Peyer's patch (tissue), 4 donors: ENCODE measurements at regions not wholly inside any gene's neighbourhood (a gene's known extent, or its start where the extent isn't known, plus 50 kb on each side); places are given as distances from the start of the nearest gene placed in this dataset.

Source experiments
- DNase-seq, 3 donors: peaks; one replicate each; pipeline ENCODE4 v3.0.0-alpha.2; 2017 to 2019
- H3K27ac ChIP-seq, 4 donors: fragments of 200-600 bp; sonication (generic); one replicate each; pipeline ENCODE4 v1.5.1; 2016 to 2019
- H3K27me3 ChIP-seq, 2 donors: fragments of 200-600 bp; sonication (generic); one replicate each; pipeline ENCODE4 v1.5.1; 2019
- H3K36me3 ChIP-seq, 3 donors: fragments of 200-600 bp; sonication (generic); one replicate each; pipeline ENCODE4 v1.5.1; 2016 to 2019
- H3K4me1 ChIP-seq, 4 donors: fragments of 200-600 bp; sonication (generic); one replicate each; pipeline ENCODE4 v1.5.1; 2016 to 2019
- H3K4me3 ChIP-seq, 4 donors: fragments of 200-600 bp; sonication (generic); 1 replicate in 3 of 4; 2 replicates in 1 of 4; pipeline ENCODE4 v1.5.1; 2016 to 2019; ENCODE audit warnings: mild to moderate bottlenecking in 1 of 4
- H3K9me3 ChIP-seq, 4 donors: fragments of 200-600 bp; sonication (generic); one replicate each; pipeline ENCODE4 v1.5.1; 2016 to 2019; ENCODE audit warnings: mild to moderate bottlenecking in 1 of 4
- CTCF ChIP-seq, 6 experiments: fragments of 450-650 bp in 4 of 6; fragments of 200-600 bp in 2 of 6; sonication (generic) in 1 of 6; IDR thresholded peaks; one replicate each; pipeline ENCODE4 v1.5.1; 2017 to 2019; ENCODE audit warnings: antibody characterized with exemption in 6 of 6, mild to moderate bottlenecking in 3 of 6, moderate library complexity in 1 of 6
- POLR2A ChIP-seq, 2 donors: fragments of 450-650 bp; IDR thresholded peaks; one replicate each; pipeline ENCODE4 v1.5.1; 2017; ENCODE audit warnings: antibody characterized with exemption in 2 of 2, mild to moderate bottlenecking in 2 of 2, moderate library complexity in 2 of 2

- Histone ChIP-seq H3K27ac (no peak overlapping the region), H3K9me3 (no peaks in the 10 kb centered on the region), H3K4me3 (no peak overlapping the region)
These were observed 141.2 kb downstream of the LRRC3B start for GRCh38 chr3:26763723-26764122.

GRCh38 chr3:26766031-26766430, 143.5 kb downstream of the LRRC3B start:
- no peaks in the 10 kb centered on the region for H3K9me3 ChIP-seq
- no peak for DNase-seq
- TF ChIP-seq POLR2A (IDR thresholded peaks at IDR 0.05) (no peak), CTCF (IDR thresholded peaks at IDR 0.05) (no peak)
- H3K4me1 ChIP-seq = no peaks in the 10 kb centered on the region
- H3K36me3 ChIP-seq = no peaks in the 10 kb centered on the region
- no peak overlapping the region for H3K27ac ChIP-seq
- H3K4me3 ChIP-seq = no peak overlapping the region
- no peaks in the 10 kb centered on the region for H3K27me3 ChIP-seq

More at GRCh38 chr3:26763723-26764122, 141.2 kb downstream of the LRRC3B start:
- Histone ChIP-seq H3K4me1 (no peaks in the 10 kb centered on the region), H3K27me3 (no peaks in the 10 kb centered on the region), H3K36me3 (no peaks in the 10 kb centered on the region)
- no peak for TF ChIP-seq POLR2A (IDR thresholded peaks at IDR 0.05)
- TF ChIP-seq CTCF (IDR thresholded peaks at IDR 0.05) = no peak
- no peak for DNase-seq

- Histone ChIP-seq H3K27ac (no peak overlapping the region), H3K9me3 (no peaks in the 10 kb centered on the region), H3K4me1 (no peaks in the 10 kb centered on the region), H3K36me3 (no peaks in the 10 kb centered on the region), H3K27me3 (no peaks in the 10 kb centered on the region), H3K4me3 (no peak overlapping the region)
- no peak for DNase-seq
- TF ChIP-seq CTCF (IDR thresholded peaks at IDR 0.05) (no peak), POLR2A (IDR thresholded peaks at IDR 0.05) (no peak)
These were observed 145.6 kb downstream of the LRRC3B start for GRCh38 chr3:26768068-26768651.

GRCh38 chr3:26799679-26800317, 177.2 kb downstream of the LRRC3B start:
- no peak overlapping the region for H3K27ac ChIP-seq
- no peak for DNase-seq
- no peaks in the 10 kb centered on the region for H3K36me3 ChIP-seq
- no peaks in the 10 kb centered on the region for H3K27me3 ChIP-seq
- no peak for TF ChIP-seq POLR2A (IDR thresholded peaks at IDR 0.05)
- no peak for TF ChIP-seq CTCF (IDR thresholded peaks at IDR 0.05)
- no peak overlapping the region for H3K4me3 ChIP-seq
- no peaks in the 10 kb centered on the region for H3K4me1 ChIP-seq
- H3K9me3 ChIP-seq = no peaks in the 10 kb centered on the region

GRCh38 chr3:26807272-26807671, 184.7 kb downstream of the LRRC3B start:
- Histone ChIP-seq H3K36me3 (no peaks in the 10 kb centered on the region), H3K4me1 (no peaks in the 10 kb centered on the region), H3K4me3 (no peak overlapping the region), H3K27ac (no peak overlapping the region), H3K27me3 (no peaks in the 10 kb centered on the region), H3K9me3 (no peaks in the 10 kb centered on the region)
- TF ChIP-seq CTCF (IDR thresholded peaks at IDR 0.05) = no peak
- TF ChIP-seq POLR2A (IDR thresholded peaks at IDR 0.05) = no peak
- no peak for DNase-seq
